BE2C (cell line): ENCODE measurements at regions not wholly inside any gene's neighbourhood (a gene's known extent, or its start where the extent isn't known, plus 50 kb on each side); places are given as distances from the start of the nearest gene placed in this dataset.

Experiments
- DNase-seq: peaks from one replicate; pipeline ENCODE4 v3.0.0-alpha.2; 2020
- H3K27me3 ChIP-seq: fragments of 250-450 bp; sonication (Bioruptor Pico); 2 replicates; pipeline ENCODE4 v1.5.1; 2020; ENCODE audit warnings: mild to moderate bottlenecking
- H3K36me3 ChIP-seq: fragments of 250-450 bp; sonication (Bioruptor Pico); 2 replicates; pipeline ENCODE4 v1.5.1; 2020; ENCODE audit warnings: mild to moderate bottlenecking
- H3K4me1 ChIP-seq: fragments of 250-450 bp; sonication (Bioruptor Pico); 2 replicates; pipeline ENCODE4 v1.5.1; 2020
- H3K4me3 ChIP-seq: 2 replicates; pipeline ENCODE4 v1.5.1; 2011; ENCODE audit warnings: low read depth, low read length
- H3K9me3 ChIP-seq: fragments of 250-450 bp; sonication (Bioruptor Pico); 2 replicates; pipeline ENCODE4 v1.5.1; 2020
- TF ChIP-seq, protein P1 (sequence below): IDR thresholded peaks from 2 replicates; pipeline ENCODE4 v1.5.1; 2012; ENCODE audit warnings: mild to moderate bottlenecking, low read depth, low read length

DNA sequence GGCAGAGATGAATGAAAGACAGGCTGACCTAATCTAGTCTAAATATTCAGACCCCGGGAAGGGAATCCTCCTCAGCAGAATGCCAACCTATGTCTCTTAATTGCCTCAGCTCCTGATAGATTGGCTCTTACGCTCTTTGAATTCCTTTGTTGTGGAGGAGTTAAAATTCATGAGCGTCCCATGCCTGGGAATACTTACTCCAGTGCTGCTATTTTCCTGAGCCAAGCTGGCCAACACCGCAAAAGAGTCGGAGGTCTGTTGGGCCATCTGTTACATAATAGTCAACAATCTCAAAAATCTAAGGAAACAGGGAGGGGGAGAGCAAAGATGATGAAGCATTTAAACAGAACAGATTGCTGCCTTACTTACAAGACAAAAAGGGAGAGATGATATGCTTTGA lies 182.8 kb downstream of the ASCL1 start:
- Histone ChIP-seq H3K36me3 (no peaks in the 10 kb centered on the region), H3K9me3 (no peaks in the 10 kb centered on the region), H3K4me3 (no peak overlapping the region), H3K4me1 (peaks cover 16% of the 10 kb centered on the region), H3K27me3 (no peaks in the 10 kb centered on the region)
- no peak for DNase-seq
- TF ChIP-seq, protein P1, sequence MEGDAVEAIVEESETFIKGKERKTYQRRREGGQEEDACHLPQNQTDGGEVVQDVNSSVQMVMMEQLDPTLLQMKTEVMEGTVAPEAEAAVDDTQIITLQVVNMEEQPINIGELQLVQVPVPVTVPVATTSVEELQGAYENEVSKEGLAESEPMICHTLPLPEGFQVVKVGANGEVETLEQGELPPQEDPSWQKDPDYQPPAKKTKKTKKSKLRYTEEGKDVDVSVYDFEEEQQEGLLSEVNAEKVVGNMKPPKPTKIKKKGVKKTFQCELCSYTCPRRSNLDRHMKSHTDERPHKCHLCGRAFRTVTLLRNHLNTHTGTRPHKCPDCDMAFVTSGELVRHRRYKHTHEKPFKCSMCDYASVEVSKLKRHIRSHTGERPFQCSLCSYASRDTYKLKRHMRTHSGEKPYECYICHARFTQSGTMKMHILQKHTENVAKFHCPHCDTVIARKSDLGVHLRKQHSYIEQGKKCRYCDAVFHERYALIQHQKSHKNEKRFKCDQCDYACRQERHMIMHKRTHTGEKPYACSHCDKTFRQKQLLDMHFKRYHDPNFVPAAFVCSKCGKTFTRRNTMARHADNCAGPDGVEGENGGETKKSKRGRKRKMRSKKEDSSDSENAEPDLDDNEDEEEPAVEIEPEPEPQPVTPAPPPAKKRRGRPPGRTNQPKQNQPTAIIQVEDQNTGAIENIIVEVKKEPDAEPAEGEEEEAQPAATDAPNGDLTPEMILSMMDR: no peak

DNA sequence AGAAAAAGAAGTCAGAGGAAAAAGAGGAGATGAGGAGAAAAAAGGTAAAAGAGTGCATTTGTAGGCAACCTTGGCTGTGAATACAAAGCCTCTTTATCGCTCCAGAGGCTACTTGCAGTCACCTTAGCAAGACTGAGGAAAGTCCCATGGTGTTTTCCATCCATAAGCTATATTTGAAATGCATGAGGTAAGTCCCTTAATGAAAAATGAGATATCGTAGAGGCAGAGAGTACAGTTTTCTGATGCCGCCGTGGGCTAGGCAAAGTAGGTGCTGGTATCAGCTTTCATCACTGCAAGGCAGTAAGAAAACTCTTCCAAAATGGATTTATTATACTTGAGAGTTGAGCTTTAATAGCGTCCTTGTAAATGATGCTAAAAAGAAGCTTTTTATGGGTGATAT lies 186.8 kb downstream of the ASCL1 start:
- H3K9me3 ChIP-seq: no peaks in the 10 kb centered on the region
- H3K4me3 ChIP-seq: no peak overlapping the region
- TF ChIP-seq, protein P1: no peak
- peaks cover 16% of the 10 kb centered on the region for H3K4me1 ChIP-seq
- no peak for DNase-seq
- H3K27me3 ChIP-seq: no peaks in the 10 kb centered on the region
- H3K36me3 ChIP-seq: no peaks in the 10 kb centered on the region

DNA sequence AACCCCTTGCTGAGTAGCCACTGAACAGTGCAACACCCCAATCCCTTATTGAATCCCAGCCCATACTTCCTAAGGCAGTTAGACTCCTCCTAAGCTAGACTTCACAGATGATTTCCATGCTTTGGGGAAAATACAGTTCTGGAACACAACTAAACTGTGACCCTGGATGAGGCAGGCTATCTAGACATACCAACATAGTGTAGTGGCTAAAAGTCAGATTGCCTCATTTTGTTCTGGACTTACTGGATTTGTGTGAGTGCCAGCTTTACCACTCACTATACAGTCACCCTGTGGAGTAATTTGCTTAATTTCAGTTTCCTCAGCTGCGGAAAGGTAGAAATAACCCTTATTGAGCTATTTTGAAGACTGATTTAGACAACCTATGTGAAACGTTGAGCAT lies 203.1 kb downstream of the ASCL1 start:
- Histone ChIP-seq H3K4me1 (no peaks in the 10 kb centered on the region), H3K4me3 (no peak overlapping the region), H3K27me3 (no peaks in the 10 kb centered on the region), H3K9me3 (0 out of 2 replicates have a peak, but pooled peaks cover 3% of the 10 kb centered on the region), H3K36me3 (no peaks in the 10 kb centered on the region)
- no peak for DNase-seq
- TF ChIP-seq, protein P1: no peak

DNA sequence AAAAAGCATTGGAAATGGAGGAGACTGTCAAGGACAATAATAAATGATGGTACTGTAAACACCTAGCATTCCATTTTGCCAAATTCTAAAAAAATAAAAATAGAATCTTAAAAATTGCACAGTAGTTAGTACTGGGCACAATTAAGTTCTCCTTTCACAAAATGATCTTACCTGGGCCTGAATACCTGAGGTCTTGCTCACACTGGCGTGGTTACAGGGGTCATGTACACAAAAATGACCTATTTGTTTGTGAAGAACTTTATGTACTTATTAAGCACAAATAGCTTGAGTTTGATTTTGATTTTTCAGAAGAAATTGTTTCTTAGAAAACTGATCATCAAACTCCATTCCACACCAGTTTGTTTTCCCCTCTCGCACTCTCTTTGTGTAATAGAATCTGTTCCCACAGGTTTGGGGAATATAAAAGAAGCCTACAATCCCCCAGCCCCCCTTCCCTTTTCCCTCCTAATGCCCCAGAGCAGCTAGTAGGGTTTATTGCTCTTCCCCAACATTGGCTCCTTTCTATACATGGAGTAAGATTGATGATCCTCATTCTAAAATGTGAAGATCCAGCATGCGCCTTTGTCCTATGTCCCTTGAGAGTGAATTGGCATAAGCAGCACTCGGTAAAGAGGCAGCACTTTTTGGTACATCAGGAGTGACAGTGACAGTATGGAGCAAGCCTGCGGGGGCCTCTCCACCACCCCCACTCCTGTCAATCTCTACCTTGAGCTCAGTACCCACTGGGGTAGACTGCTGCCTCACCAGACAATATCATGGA lies 204.3 kb downstream of the ASCL1 start:
- Histone ChIP-seq H3K4me3 (no peak overlapping the region), H3K36me3 (no peaks in the 10 kb centered on the region), H3K4me1 (no peaks in the 10 kb centered on the region), H3K27me3 (no peaks in the 10 kb centered on the region), H3K9me3 (no peaks in the 10 kb centered on the region)
- DNase-seq: no peak
- TF ChIP-seq, protein P1: no peak

DNA sequence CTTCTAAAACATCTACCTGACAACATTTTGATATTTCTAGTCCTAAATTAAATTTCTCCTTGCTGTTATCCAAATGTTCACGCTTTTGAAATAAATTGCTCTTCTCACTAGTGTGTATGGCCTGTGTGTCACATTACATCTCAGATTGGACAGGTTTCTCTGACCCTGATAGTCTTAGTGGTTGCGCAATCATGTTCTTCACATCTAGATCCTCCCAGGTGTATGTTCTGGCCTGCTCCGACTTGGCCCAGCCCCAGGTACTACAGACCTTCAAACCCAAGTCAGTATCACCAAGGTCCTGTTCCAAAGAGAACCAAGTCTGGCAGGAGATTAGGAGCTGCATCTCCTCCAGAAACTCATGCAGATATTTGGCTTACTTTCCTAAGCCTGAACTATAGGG lies 209.5 kb downstream of the ASCL1 start:
- DNase-seq: no peak
- no peaks in the 10 kb centered on the region for H3K9me3 ChIP-seq
- no peak overlapping the region for H3K4me3 ChIP-seq
- TF ChIP-seq, protein P1: no peak
- H3K4me1 ChIP-seq: no peaks in the 10 kb centered on the region
- no peaks in the 10 kb centered on the region for H3K27me3 ChIP-seq
- H3K36me3 ChIP-seq: no peaks in the 10 kb centered on the region

DNA sequence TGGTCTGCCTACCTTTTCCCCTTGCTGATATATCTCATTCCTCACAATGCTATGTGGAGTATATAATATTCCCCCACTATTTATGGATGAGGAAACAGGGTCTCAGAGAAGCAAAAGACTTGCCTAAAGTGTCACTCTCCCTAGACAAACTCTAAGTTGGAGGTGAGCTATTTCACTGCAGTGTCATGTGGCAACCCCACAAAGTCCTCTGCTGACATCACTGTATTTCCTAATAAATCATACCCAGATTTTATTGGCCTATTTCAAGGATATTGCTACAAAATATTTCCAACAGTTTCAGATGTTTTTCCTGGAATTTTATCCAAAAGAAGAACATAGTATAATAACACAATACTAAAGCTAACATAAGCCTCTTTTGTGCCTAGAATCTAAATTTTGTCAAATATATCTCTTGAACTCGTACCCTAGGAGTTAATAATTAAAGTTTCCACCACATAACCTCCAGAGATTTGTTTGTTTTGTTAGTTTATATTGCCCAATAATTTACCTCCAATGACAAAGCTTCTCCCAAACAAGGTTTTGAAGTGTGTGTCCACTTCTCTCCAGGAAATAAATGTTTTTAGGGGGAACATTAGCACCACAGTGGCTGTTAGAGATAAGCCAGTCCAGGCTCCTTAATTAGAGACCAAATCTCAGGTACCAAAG lies 215.1 kb downstream of the ASCL1 start:
- no peaks in the 10 kb centered on the region for H3K27me3 ChIP-seq
- H3K4me1 ChIP-seq: peaks cover 6% of the 10 kb centered on the region
- H3K36me3 ChIP-seq: no peaks in the 10 kb centered on the region
- no peak for DNase-seq
- TF ChIP-seq, protein P1: no peak
- H3K9me3 ChIP-seq: no peaks in the 10 kb centered on the region
- no peak overlapping the region for H3K4me3 ChIP-seq
